ENCODE measurements at regions not wholly inside any gene's neighbourhood (a gene's known extent, or its start where the extent isn't known, plus 50 kb on each side); places are given as distances from the start of the nearest gene placed in this dataset.

GRCh38 chr2:217654168-217654567 is 348.6 kb downstream of the TNS1 start:
- DNase-seq (ENCODE audit: low spot score): no peak

DNA sequence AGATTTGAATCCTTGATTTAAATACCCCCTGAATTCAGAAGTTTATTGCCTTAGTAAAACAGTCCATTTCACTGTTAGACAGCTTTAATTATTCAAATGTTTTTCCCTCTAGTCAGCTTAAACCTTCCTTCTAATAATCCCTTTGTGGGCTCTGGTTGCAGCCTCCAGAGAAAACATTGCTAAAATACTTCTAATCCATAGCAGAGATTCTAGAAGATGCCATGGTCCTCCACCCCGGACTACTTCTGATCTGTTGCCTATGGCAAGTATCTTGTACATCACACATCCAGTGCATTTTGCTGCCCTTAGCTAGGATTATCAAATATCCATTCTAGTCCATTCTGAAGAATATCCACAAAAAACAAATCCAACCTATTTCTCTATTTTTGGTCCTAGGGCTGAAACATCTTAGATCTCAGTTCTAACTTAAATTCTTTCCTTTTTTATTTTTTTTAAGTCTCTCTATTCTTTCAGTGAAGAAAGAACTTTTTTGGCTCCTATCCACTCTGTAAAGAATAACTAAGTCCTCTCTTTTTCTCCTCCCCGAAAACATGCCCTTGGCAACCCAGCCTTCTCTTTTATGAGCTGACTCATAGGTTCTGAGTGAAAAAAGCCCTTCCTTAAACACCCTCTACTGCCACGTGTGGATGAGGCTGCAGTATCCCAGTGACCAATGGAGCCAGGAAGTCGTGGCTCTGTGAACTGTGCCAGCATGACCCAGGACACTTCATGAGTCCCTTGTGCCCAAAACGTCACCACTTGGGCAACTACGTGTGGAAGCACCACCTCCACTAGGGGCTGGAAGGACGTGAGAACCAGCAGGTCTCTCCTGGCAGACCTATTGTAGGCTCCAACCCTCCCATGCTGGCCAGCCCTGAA is 349.8 kb downstream of the TNS1 start:
- DNase-seq (ENCODE audit: low spot score): no peak

DNA sequence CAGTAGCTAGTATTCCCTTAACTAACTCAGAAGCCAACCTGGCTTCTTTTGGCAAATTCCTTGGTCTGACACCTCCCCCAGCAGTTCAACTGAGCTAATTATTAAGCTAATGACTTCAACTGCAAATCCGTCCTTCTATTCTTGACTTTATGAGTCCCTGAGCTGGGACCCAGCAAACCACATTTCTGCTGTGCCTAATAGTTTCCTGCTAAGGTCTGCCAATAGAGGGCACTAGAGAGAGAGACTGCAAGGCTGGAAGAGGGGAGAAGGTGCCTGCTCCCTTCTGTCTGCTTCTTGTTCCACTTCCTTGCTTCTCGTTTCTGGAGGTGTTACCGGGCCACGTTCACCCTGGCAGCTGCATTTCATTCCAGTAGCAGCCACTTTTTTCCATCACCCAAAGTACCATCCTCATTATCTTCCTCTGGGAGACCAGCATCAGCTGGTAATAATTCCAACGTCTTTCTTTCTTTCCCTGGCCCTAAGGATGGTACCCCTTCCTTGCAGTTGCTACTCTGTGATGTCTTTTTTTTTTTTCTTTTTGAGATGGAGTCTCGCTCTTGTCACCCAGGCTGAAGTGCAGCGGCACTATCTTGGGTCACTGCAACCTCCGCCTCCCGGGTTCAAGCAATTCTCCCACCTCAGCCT is 352.0 kb downstream of the TNS1 start:
- DNase-seq (ENCODE audit: low spot score): peak; percentile 55

DNA sequence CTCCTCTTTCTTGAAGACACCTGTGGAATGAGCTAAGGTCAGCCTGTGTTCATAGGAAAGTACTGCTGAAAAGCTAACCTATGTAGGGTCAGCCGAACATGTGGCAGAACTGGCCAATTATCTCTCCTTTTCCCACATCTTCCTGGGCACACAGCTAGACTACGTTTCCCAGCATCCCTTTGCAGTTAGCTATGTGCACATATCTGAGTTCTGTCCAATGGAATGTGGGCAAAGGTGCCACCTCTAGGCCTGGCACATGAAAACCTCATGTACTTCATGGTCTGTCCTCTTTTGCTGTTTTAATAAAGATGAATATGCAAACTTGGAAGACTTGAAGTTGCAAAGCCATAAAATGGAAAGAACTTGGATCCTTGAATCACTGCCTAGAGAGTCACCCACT is 352.6 kb downstream of the TNS1 start:
- DNase-seq (ENCODE audit: low spot score): no peak

- no peak for DNase-seq (ENCODE audit: low spot score)
Measured at GRCh38 chr2:217647925-217648324, 354.9 kb downstream of the TNS1 start.

- DNase-seq (ENCODE audit: low spot score): no peak
Measured at GRCh38 chr2:217647226-217647625, 355.6 kb downstream of the TNS1 start.

DNA sequence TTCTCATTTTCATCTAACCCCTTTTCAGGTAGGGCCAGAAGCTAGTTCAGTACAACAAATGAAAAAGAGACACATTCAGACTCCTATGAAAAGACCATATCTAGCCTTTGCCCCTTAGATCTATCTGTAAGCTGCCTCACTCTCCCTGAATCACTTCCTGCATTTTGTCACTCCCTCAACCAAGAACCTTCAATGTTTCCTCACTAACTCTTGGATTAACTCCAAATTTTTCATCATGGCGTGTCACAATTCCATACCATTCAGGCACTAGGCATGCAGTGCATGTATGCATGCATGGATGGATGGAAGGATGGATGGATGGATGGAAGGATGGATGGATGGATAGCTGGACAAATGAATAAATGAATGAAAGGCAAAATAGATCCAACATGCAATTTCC is 356.9 kb downstream of the TNS1 start:
- DNase-seq (ENCODE audit: low spot score): no peak

- no peak for DNase-seq (ENCODE audit: low spot score)
Measured at GRCh38 chr2:217643789-217644301, 358.9 kb downstream of the TNS1 start.

DNA sequence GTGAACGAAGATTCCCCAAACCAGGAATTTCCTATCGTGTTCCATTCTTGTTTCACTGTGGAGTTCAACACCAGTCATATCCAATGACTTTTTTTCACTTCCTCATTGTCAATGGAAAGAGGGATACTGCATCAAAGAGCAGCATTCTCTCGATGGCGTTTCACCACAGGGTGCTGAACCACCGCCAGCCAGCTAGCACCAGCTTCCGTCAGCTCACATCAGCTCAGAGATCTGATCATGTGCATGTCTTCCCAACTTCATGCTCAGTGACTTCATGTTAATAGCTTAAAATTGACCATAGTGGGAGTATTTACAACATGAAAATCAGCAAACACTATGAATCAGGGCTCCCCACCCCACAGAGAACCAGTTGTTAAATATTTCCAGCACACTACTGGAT is 359.9 kb downstream of the TNS1 start:
- no peak for DNase-seq (ENCODE audit: low spot score)

DNA sequence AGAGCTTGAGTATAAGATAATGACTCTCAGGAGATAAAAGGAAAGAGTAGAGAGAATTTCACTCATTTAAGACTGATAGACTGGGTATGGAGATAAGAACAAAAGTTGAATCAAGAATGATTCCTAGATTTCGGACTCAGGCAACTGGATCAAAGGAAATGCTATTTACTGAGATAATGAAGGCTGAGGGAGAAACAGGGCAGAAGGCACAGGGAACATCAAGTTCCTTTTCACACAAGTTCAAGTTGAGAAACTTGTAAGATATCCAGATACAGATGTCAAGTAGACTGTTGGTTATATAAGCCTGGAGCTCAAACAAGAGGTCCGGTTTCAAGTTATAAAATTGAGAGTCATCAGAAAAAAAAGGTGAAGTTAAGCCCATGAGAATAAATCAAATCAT is 360.8 kb downstream of the TNS1 start:
- no peak for DNase-seq (ENCODE audit: low spot score)

GRCh38 chr2:217639481-217639880 is 363.3 kb downstream of the TNS1 start:
- no peak for DNase-seq (ENCODE audit: low spot score)

DNA sequence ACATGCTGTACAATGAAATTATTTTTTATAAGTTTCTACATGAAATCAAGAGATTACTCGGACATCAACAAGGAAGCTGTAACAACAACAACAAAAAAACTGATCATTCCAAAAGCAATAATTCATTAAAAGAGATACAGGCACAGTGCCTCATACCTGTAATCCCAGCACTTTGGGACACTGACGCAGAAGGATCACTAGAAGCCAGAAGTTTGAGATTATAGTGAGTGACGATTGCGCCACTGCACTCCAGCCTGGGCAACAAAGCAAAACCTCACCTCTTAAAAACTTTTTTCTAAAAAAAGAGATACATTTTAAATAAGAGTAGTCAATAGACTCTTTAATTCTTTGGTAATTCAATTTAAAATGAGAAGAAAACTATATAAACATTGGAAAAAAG is 364.3 kb downstream of the TNS1 start:
- DNase-seq (ENCODE audit: low spot score): no peak

- no peak for DNase-seq (ENCODE audit: low spot score)
Measured at GRCh38 chr2:217638031-217638430, 364.8 kb downstream of the TNS1 start.

GRCh38 chr2:217636991-217637561 is 365.7 kb downstream of the TNS1 start:
- no peak for DNase-seq (ENCODE audit: low spot score)

DNA sequence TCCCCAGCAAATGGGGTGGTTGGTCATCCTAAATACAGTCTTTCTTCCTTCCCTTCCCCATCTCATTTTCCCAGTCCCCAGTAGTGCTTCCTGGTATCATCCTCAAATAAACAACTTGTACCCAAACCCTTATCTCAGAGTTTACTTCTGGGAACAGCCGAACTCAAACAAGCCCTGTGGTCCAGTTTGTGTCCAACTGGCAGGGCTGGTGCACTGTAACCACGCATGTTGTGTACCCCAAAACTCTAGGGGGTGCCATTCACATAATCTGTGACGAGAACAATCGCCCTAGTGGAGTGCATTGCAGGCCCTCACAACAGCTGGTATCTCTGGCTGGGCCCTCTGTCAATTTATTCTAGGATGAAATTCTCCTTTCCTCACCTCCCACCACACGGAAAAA is 366.2 kb downstream of the TNS1 start:
- DNase-seq (ENCODE audit: low spot score): no peak

DNA sequence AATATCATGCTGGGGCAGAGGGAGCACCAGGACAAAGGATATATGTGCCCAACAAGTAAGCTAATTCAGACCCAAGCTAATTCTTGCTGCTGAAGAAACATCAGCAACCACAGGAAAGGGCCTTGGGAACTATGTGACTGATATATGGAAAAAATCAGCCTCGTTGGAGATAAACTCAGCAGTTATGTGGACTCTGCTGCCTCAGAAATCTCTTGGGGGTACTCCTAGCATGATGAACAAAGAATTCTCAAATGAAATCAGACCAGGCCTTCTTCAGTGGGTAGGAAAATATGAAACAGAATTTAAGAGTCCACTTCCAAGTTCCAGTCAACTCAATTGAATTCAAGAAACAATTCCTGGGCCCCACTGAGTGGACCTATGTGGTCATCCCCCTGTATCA is 367.9 kb downstream of the TNS1 start:
- no peak for DNase-seq (ENCODE audit: low spot score)

- DNase-seq (ENCODE audit: low spot score): no peak
Measured at GRCh38 chr2:217632043-217632442, 370.8 kb downstream of the TNS1 start.

DNA sequence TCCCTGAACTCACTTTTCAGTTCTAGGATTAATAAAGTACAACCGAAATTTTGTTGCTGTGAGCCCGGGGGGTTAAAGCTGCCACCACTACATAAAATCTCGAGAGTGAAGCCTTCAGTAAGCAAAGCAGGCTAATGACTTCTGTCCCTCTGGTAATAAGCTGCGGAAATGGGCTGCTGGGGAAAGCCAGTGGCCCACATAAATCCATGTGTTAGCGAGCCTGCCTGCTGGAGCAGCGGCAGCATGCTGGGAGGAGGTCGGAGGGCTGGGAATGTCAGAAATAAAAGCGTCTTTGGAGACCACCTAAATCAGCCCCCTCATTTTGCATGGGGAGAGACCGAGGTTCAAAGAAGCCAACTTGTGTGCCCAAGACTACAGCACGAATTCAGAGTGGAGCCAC is 371.7 kb downstream of the TNS1 start:
- DNase-seq (ENCODE audit: low spot score): no peak

DNA sequence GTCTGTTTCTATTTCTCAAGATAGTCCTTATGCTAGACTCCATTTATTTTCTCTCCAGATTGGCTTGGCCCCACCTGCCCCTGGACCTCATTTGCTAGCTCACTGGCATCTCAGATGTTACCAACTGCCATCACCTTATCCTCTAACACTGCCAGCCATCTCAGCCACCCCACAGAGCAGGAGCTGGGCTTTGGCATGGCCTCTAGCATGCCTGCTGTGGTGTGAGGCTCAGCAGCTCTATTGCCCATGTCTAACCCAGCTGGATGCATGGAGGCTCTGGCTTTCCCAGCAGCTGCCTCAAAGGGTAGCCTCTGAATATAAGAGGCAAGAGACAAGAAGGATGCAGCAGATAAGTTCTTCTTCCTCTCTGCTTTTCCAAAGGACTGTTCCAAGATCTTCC is 373.4 kb downstream of the TNS1 start:
- no peak for DNase-seq (ENCODE audit: low spot score)

GRCh38 chr2:217628061-217628460 is 374.7 kb downstream of the TNS1 start:
- DNase-seq (ENCODE audit: low spot score): no peak

GRCh38 chr2:217626926-217627325 is 375.9 kb downstream of the TNS1 start:
- DNase-seq (ENCODE audit: low spot score): no peak

- DNase-seq (ENCODE audit: low spot score): no peak
Measured at GRCh38 chr2:217625557-217626169, 377.1 kb downstream of the TNS1 start.
